ENCODE measurements at regions not wholly inside any gene's neighbourhood (a gene's known extent, or its start where the extent isn't known, plus 50 kb on each side); places are given as distances from the start of the nearest gene placed in this dataset.
"Not testable (repeated sequence)": the region's sequence is repeated elsewhere in the genome, so short reads cannot be mapped to it uniquely, and the experiment has no call there.

DNA sequence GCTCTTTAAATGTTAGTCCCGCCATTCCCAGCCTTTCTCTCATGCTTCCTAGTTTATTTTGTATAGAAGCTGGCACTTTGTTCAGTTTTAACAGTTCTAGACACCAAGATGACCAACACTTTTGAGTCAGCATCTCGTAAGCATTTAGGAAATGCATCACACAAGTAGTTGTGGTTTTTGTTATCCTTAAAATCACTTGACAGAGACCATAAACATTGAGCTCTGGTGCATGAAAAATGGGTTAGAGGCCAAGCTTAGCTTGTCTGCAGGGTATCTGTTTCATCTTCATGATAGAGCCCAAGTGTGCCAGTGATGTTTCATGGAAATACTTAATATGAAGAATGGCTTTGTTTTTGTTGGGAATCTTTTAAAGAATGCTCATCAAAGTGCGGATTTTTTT is 159.7 kb downstream of the DISP1 start:
- Mint-ChIP-seq H3K27me3 (ENCODE audit: low read depth in 2 of 2) (no peaks in the 10 kb centered on the region), H3K36me3 (no peaks in the 10 kb centered on the region), H3K9me3 (no peaks in the 10 kb centered on the region), H3K4me1 (peaks cover 17 to 18% of the 10 kb centered on the region in 2 donors), H3K4me3 (no peak overlapping the region), H3K27ac (no peak overlapping the region)
- Histone ChIP-seq H3K4me3 (ENCODE audit: low read length) (no peak overlapping the region), H3K27ac (ENCODE audit: low read length) (no peak overlapping the region), H3K27me3 (ENCODE audit: control insufficient read depth, insufficient read depth, low read length) (no peaks in the 10 kb centered on the region), H3K36me3 (ENCODE audit: control insufficient read depth, insufficient read depth, low read length) (no peaks in the 10 kb centered on the region), H3K4me1 (ENCODE audit: control insufficient read depth, insufficient read depth, low read length) (no peaks in the 10 kb centered on the region), H3K9me3 (ENCODE audit: control insufficient read depth, insufficient read depth, low read length) (no peaks in the 10 kb centered on the region)
- intact Hi-C loops (cut with micrococcal nuclease): no loop called here
- no peak for DNase-seq
- TF ChIP-seq, protein P1, sequence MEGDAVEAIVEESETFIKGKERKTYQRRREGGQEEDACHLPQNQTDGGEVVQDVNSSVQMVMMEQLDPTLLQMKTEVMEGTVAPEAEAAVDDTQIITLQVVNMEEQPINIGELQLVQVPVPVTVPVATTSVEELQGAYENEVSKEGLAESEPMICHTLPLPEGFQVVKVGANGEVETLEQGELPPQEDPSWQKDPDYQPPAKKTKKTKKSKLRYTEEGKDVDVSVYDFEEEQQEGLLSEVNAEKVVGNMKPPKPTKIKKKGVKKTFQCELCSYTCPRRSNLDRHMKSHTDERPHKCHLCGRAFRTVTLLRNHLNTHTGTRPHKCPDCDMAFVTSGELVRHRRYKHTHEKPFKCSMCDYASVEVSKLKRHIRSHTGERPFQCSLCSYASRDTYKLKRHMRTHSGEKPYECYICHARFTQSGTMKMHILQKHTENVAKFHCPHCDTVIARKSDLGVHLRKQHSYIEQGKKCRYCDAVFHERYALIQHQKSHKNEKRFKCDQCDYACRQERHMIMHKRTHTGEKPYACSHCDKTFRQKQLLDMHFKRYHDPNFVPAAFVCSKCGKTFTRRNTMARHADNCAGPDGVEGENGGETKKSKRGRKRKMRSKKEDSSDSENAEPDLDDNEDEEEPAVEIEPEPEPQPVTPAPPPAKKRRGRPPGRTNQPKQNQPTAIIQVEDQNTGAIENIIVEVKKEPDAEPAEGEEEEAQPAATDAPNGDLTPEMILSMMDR (IDR thresholded peaks at IDR 0.05): no peak
- WGBS (ENCODE audit: insufficient coverage): 23% methylated on average over 1 of the region's 3 CpGs
- ATAC-seq: peak in 1 of 3 donors; percentile 61

DNA sequence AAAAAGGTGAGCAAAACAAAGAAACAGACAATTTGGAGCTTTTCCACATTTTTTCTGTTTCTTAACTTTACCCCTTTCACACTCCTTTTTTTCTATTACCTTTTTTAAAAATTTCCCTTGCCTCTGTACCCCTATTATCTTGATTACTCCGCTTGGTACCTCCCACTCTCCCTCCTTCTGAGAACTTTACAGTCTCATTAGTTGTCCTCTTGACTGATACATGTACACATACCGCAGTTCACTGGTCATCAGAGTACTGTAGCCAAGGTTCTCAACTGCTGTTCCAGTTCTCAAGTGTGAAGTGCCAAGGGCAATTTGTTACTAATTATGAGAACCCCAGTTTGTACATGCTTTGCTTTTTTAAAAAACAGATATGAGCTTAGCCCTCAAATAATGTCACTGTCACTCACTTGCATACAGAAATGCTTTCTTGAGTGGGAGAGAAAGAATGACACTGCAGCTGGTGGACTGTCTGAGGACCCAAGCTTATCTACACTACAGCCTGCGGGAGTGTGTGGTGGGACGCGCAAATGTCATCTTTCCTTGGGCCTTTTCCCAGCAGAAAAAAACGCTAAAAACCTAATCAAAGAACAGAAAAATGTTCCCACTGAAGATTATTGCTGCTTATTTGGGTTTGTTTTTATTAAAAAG is 160.8 kb downstream of the DISP1 start:
- H3K27ac Mint-ChIP-seq: no peak overlapping the region
- H3K36me3 ChIP-seq (ENCODE audit: control insufficient read depth, insufficient read depth, low read length): no peaks in the 10 kb centered on the region
- 98% methylated on average over 6 of the region's 6 CpGs for WGBS (ENCODE audit: insufficient coverage)
- no peaks in the 10 kb centered on the region for H3K9me3 Mint-ChIP-seq
- no peak overlapping the region for H3K27ac ChIP-seq (ENCODE audit: low read length)
- H3K36me3 Mint-ChIP-seq: no peaks in the 10 kb centered on the region
- H3K9me3 ChIP-seq (ENCODE audit: control insufficient read depth, insufficient read depth, low read length): no peaks in the 10 kb centered on the region
- TF ChIP-seq, protein P1 (IDR thresholded peaks at IDR 0.05): no peak
- H3K4me3 ChIP-seq (ENCODE audit: low read length): no peak overlapping the region
- no peak for ATAC-seq
- no peaks in the 10 kb centered on the region for H3K27me3 ChIP-seq (ENCODE audit: control insufficient read depth, insufficient read depth, low read length)
- H3K4me1 ChIP-seq (ENCODE audit: control insufficient read depth, insufficient read depth, low read length): no peaks in the 10 kb centered on the region
- DNase-seq: no peak
- H3K4me3 Mint-ChIP-seq: no peak overlapping the region
- H3K4me1 Mint-ChIP-seq: peaks cover 17 to 18% of the 10 kb centered on the region in 2 donors
- intact Hi-C loops (cut with micrococcal nuclease): no loop called here
- no peaks in the 10 kb centered on the region for H3K27me3 Mint-ChIP-seq (ENCODE audit: low read depth in 2 of 2)

DNA sequence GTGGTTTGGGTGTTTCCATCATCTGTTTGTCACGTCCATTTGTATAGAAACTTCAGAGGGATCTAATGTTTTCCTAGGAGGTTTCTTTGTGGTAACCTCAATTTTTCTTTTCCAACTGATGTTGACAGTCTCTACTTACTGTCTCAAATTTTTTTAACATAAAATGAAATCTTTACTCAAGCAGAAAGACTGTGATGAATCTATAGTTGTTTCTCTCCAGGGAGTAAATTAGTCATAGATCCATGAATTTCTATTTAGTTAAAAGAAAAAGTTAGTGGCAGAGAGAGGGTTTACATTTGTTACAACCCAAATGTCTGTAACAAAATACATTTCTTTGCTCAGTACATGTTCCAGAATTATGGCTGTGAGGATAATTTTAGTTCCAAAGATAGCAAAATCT is 161.6 kb downstream of the DISP1 start:
- Histone ChIP-seq H3K36me3 (ENCODE audit: control insufficient read depth, insufficient read depth, low read length) (no peaks in the 10 kb centered on the region), H3K4me1 (ENCODE audit: control insufficient read depth, insufficient read depth, low read length) (no peaks in the 10 kb centered on the region), H3K4me3 (ENCODE audit: low read length) (no peak overlapping the region), H3K27me3 (ENCODE audit: control insufficient read depth, insufficient read depth, low read length) (no peaks in the 10 kb centered on the region), H3K9me3 (ENCODE audit: control insufficient read depth, insufficient read depth, low read length) (no peaks in the 10 kb centered on the region), H3K27ac (ENCODE audit: low read length) (no peak overlapping the region)
- Mint-ChIP-seq H3K36me3 (no peaks in the 10 kb centered on the region), H3K27me3 (ENCODE audit: low read depth in 2 of 2) (no peaks in the 10 kb centered on the region), H3K27ac (no peak overlapping the region), H3K4me3 (no peak overlapping the region), H3K4me1 (peaks cover 17 to 18% of the 10 kb centered on the region in 2 donors), H3K9me3 (no peaks in the 10 kb centered on the region)
- ATAC-seq (no peak), DNase-seq (no peak)
- WGBS (ENCODE audit: insufficient coverage): 29% methylated on average over 1 of the region's 1 CpG
- intact Hi-C loops (cut with micrococcal nuclease): no loop called here
- TF ChIP-seq, protein P1 (IDR thresholded peaks at IDR 0.05): no peak

DNA sequence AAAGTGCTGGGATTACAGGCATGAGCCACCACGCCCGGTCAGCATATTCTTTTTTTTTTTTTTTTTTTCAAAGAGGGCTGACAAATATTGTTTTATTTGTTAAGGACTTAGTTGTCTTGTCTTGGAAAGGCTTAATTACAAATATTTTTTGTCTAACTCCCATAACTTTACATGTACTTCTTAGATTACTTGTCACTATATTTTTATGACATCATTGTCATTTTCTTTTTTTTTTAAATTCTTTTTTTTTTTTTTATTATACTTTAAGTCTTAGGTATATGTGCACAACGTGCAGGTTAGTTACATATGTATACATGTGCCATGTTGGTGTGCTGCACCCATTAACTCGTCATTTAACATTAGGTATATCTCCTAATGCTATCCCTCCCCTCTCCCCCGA is 162.5 kb downstream of the DISP1 start:
- H3K9me3 Mint-ChIP-seq; DNase-seq; H3K36me3 Mint-ChIP-seq; H3K27ac Mint-ChIP-seq; H3K4me1 ChIP-seq (ENCODE audit: control insufficient read depth, insufficient read depth, low read length); H3K4me3 ChIP-seq (ENCODE audit: low read length); H3K27me3 Mint-ChIP-seq (ENCODE audit: low read depth in 2 of 2); H3K27me3 ChIP-seq (ENCODE audit: control insufficient read depth, insufficient read depth, low read length); H3K27ac ChIP-seq (ENCODE audit: low read length); H3K36me3 ChIP-seq (ENCODE audit: control insufficient read depth, insufficient read depth, low read length); H3K9me3 ChIP-seq (ENCODE audit: control insufficient read depth, insufficient read depth, low read length); intact Hi-C loops (cut with micrococcal nuclease); ATAC-seq; H3K4me3 Mint-ChIP-seq: not testable (repeated sequence)
- 100% methylated on average over 2 of the region's 5 CpGs for WGBS (ENCODE audit: insufficient coverage)
- peaks cover 15 to 18% of the 10 kb centered on the region in 2 donors for H3K4me1 Mint-ChIP-seq

All from natural killer cell (primary cell).